Ishikawa (cell line): ENCODE measurements at regions not wholly inside any gene's neighbourhood (a gene's known extent, or its start where the extent isn't known, plus 50 kb on each side); places are given as distances from the start of the nearest gene placed in this dataset.

Source experiments
- EGR1 ChIP-seq: IDR thresholded peaks from 2 replicates; pipeline ENCODE4 v1.6.1; 2012
- EP300 ChIP-seq: IDR thresholded peaks from 2 replicates; pipeline ENCODE4 v1.6.1; 2012; ENCODE audit warnings: borderline replicate concordance
- FOXM1 ChIP-seq: IDR thresholded peaks from 2 replicates; pipeline ENCODE4 v1.6.1; 2012; ENCODE audit warnings: low read depth, borderline replicate concordance
- NFIC ChIP-seq: IDR thresholded peaks from 2 replicates; pipeline ENCODE4 v1.6.1; 2012
- RAD21 ChIP-seq: IDR thresholded peaks from 2 replicates; pipeline ENCODE4 v1.6.1; 2012; ENCODE audit warnings: low read depth
- TAF1 ChIP-seq: IDR thresholded peaks from 2 replicates; pipeline ENCODE4 v1.6.1; 2012; ENCODE audit warnings: low read depth, mild to moderate bottlenecking
- USF1 ChIP-seq: IDR thresholded peaks from 2 replicates; pipeline ENCODE4 v1.6.1; 2012

DNA sequence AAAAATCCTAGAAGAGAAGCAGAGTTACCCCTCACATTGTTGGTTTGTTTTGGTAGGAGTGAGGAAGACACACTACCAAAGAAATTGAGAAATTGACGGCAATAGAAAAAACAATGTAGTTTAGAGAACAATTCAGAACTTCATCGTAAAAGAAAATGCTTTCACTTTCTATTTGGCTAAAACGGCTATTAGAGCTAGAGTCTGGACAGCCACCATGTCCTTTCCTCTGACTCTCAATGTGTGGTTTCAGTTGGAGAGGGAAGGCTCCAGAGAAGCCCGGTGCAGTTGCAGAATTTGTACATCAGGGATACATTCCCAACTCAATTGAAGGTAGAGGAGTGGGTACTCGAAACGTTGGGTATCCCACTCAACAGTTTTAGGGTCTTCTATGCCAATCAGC, 535.3 kb downstream of the GALC start:
- no peak for TF ChIP-seq EGR1
- no peak for TF ChIP-seq EP300
- no peak for TF ChIP-seq TAF1
- TF ChIP-seq USF1 = no peak
- TF ChIP-seq RAD21 = no peak
- TF ChIP-seq NFIC = no peak
- TF ChIP-seq FOXM1 = no peak
